AG04450 (cell line): ENCODE measurements at regions not wholly inside any gene's neighbourhood (a gene's known extent, or its start where the extent isn't known, plus 50 kb on each side); places are given as distances from the start of the nearest gene placed in this dataset.

Experiments
- CTCF ChIA-PET: fragments of 300-600, 350-600 bp; formaldehyde crosslinking; extraction: SDS; loops from one replicate; lab custom pipeline; 2022; ENCODE audit warnings: antibody characterized with exemption, inconsistent platforms; lab: Charles Lee
- POLR2A ChIA-PET: fragments of 350-600 bp; formaldehyde crosslinking; extraction: SDS; loops from one replicate; lab custom pipeline; 2021; ENCODE audit warnings: antibody characterized with exemption, inconsistent platforms; lab: Yijun Ruan, JAX
- DNase-seq: peaks from one replicate; pipeline ENCODE4 v3.0.0-alpha.2; 2011; ENCODE audit warnings: low read depth, low spot score
- H3K27ac ChIP-seq: one replicate; pipeline ENCODE4 v1.5.1; 2012; ENCODE audit warnings: low read depth, low read length, control low read depth
- H3K27me3 ChIP-seq: one replicate; pipeline ENCODE4 v1.6.0; 2012; ENCODE audit warnings: low read length; ENCODE audit not compliant: control insufficient read depth, insufficient read depth
- H3K4me3 ChIP-seq: 2 replicates; pipeline ENCODE4 v1.5.1; 2011; ENCODE audit warnings: mild to moderate bottlenecking, low read depth, low read length, control low read depth
- H3K9me3 ChIP-seq: 2 replicates; pipeline ENCODE4 v1.5.1; 2012; ENCODE audit warnings: low read length; ENCODE audit not compliant: control insufficient read depth, insufficient read depth
- CTCF ChIP-seq: IDR thresholded peaks from 2 replicates; pipeline ENCODE4 v1.5.1; 2011; ENCODE audit warnings: low read depth, low read length, control low read depth, inconsistent platforms

- H3K9me3 ChIP-seq = no peaks in the 10 kb centered on the region
- TF ChIP-seq CTCF = no peak
- ChIA-PET CTCF (interaction anchor here (1.2 to 1.7 kb wide), 2 partner anchors 44 to 1575 kb away, joined by 3 to 4 read pairs; no protein-coding TSS in a partner anchor), POLR2A (no interaction called here)
- no peaks in the 10 kb centered on the region for H3K27me3 ChIP-seq
- DNase-seq = no peak
- H3K4me3 ChIP-seq = no peak overlapping the region
- H3K27ac ChIP-seq = no peak overlapping the region
Observed at GRCh38 chr7:85510287-85510686, 323.4 kb upstream of the SEMA3D start.

- POLR2A ChIA-PET = no interaction called here
- CTCF ChIA-PET = interaction anchor here (1.2 to 1.7 kb wide), 2 partner anchors 45 to 1574 kb away, joined by 3 to 4 read pairs; no protein-coding TSS in a partner anchor
- no peak overlapping the region for H3K27ac ChIP-seq
- no peak for DNase-seq
- H3K4me3 ChIP-seq = no peak overlapping the region
- no peaks in the 10 kb centered on the region for H3K27me3 ChIP-seq
- no peaks in the 10 kb centered on the region for H3K9me3 ChIP-seq
- no peak for TF ChIP-seq CTCF
Observed at GRCh38 chr7:85509476-85509875, 322.6 kb upstream of the SEMA3D start.

GRCh38 chr7:85508642-85509410, 322.0 kb upstream of the SEMA3D start:
- no peak for TF ChIP-seq CTCF
- DNase-seq = peak; percentile 81
- Histone ChIP-seq H3K27ac (no peak overlapping the region), H3K4me3 (no peak overlapping the region), H3K9me3 (no peaks in the 10 kb centered on the region), H3K27me3 (no peaks in the 10 kb centered on the region)
- POLR2A ChIA-PET = interaction anchor here (1.2 kb wide), 1 partner anchor 19 kb away, joined by 6 read pairs; no protein-coding TSS in a partner anchor
- CTCF ChIA-PET = interaction anchor here (0.7 to 1.7 kb wide), 2 partner anchors 46 to 467 kb away, joined by 3 to 4 read pairs; no protein-coding TSS in a partner anchor

GRCh38 chr7:85498031-85498430, 311.2 kb upstream of the SEMA3D start:
- no peak overlapping the region for H3K4me3 ChIP-seq
- peaks cover 6% of the 10 kb centered on the region; the same call in 1 of the 2 replicates for H3K9me3 ChIP-seq
- no peak for DNase-seq
- H3K27me3 ChIP-seq = no peaks in the 10 kb centered on the region
- ChIA-PET POLR2A (no interaction called here), CTCF (no interaction called here)
- no peak overlapping the region for H3K27ac ChIP-seq
- TF ChIP-seq CTCF = no peak

- peak; percentile 57 for DNase-seq
- H3K27me3 ChIP-seq = no peaks in the 10 kb centered on the region
- no peaks in the 10 kb centered on the region for H3K9me3 ChIP-seq
- no peak for TF ChIP-seq CTCF
- ChIA-PET CTCF (interaction anchor here (1.6 kb wide), 1 partner anchor 65 kb away, joined by 4 read pairs; no protein-coding TSS in a partner anchor), POLR2A (interaction anchor here (1.6 kb wide), 1 partner anchor 19 kb away, joined by 6 read pairs; no protein-coding TSS in a partner anchor)
- H3K4me3 ChIP-seq = no peak overlapping the region
- no peak overlapping the region for H3K27ac ChIP-seq
Observed at GRCh38 chr7:85489498-85489897, 302.6 kb upstream of the SEMA3D start.
